GM23338 (cell line): ENCODE measurements at regions not wholly inside any gene's neighbourhood (a gene's known extent, or its start where the extent isn't known, plus 50 kb on each side); places are given as distances from the start of the nearest gene placed in this dataset.

ENCODE experiments used
- ATAC-seq: fragments of 200-7000 bp; cut with Tn5 transposase; 3 replicates; pipeline ENCODE4 v1.9.1; 2020
- DNase-seq: peaks from one replicate; pipeline ENCODE4 v3.0.0-alpha.2; 2015; ENCODE audit warnings: low spot score
- H2AFZ ChIP-seq: fragments of 200-600 bp; sonication (generic); 2 replicates; pipeline ENCODE4 v1.8.0; 2016; ENCODE audit warnings: antibody characterized with exemption, mild to moderate bottlenecking, moderate library complexity
- H3F3A ChIP-seq: fragments of 200-600 bp; sonication (generic); replicated peaks from 2 replicates; pipeline ENCODE4 v1.8.0; 2017; ENCODE audit warnings: antibody characterized with exemption, mixed run types, low read depth
- H3K27ac ChIP-seq: fragments of 200-600 bp; sonication (generic); 2 replicates; pipeline ENCODE4 v1.6.1; 2016; ENCODE audit warnings: low read depth
- H3K27me3 ChIP-seq: fragments of 200-600 bp; sonication (generic); 2 replicates; pipeline ENCODE4 v1.8.0; 2016; ENCODE audit warnings: mild to moderate bottlenecking, mixed run types, moderate library complexity; ENCODE audit not compliant: insufficient read depth
- H3K36me3 ChIP-seq: fragments of 200-600 bp; sonication (generic); 2 replicates; pipeline ENCODE4 v1.8.0; 2016; ENCODE audit warnings: mild to moderate bottlenecking; ENCODE audit not compliant: insufficient read depth
- H3K4me1 ChIP-seq: fragments of 200-600 bp; sonication (generic); 2 replicates; pipeline ENCODE4 v1.8.0; 2016; ENCODE audit warnings: mild to moderate bottlenecking, moderate library complexity; ENCODE audit not compliant: insufficient read depth
- H3K4me2 ChIP-seq: fragments of 200-600 bp; sonication (generic); 2 replicates; pipeline ENCODE4 v1.7.1; 2017; ENCODE audit warnings: mixed run types
- H3K4me3 ChIP-seq: fragments of 200-600 bp; sonication (generic); 2 replicates; pipeline ENCODE4 v1.6.1; 2016; ENCODE audit warnings: mixed run types
- H3K79me2 ChIP-seq: fragments of 200-600 bp; sonication (generic); replicated peaks from 2 replicates; pipeline ENCODE4 v1.8.0; 2017; ENCODE audit warnings: mild to moderate bottlenecking; ENCODE audit not compliant: insufficient read depth
- H3K9me2 ChIP-seq: fragments of 200-600 bp; sonication (generic); 2 replicates; pipeline ENCODE4 v1.8.0; 2017; ENCODE audit not compliant: insufficient read depth
- H4K20me1 ChIP-seq: fragments of 200-600 bp; sonication (generic); replicated peaks from 2 replicates; pipeline ENCODE4 v1.8.0; 2017; ENCODE audit warnings: mild to moderate bottlenecking; ENCODE audit not compliant: insufficient read depth
- H3K27ac Mint-ChIP-seq: 2 replicates; pipeline ENCODE4 v1.8.0; 2020; ENCODE audit warnings: inconsistent platforms, mild to moderate bottlenecking, moderate library complexity, mixed read lengths
- H3K27me3 Mint-ChIP-seq: 3 replicates; pipeline ENCODE4 v1.8.0; 2022; ENCODE audit warnings: low read depth, mild to moderate bottlenecking, moderate library complexity, mixed read lengths, inconsistent platforms; ENCODE audit not compliant: insufficient read depth, poor library complexity
- H3K36me3 Mint-ChIP-seq: 3 replicates; pipeline ENCODE4 v1.8.0; 2021; ENCODE audit warnings: low read depth, mild to moderate bottlenecking, inconsistent platforms, moderate library complexity, mixed read lengths
- H3K4me1 Mint-ChIP-seq: 3 replicates; pipeline ENCODE4 v1.8.0; 2020; ENCODE audit warnings: mild to moderate bottlenecking, inconsistent platforms, mixed read lengths
- H3K4me3 Mint-ChIP-seq: 3 replicates; pipeline ENCODE4 v1.8.0; 2021; ENCODE audit warnings: moderate library complexity, mild to moderate bottlenecking, inconsistent platforms, mixed read lengths
- H3K9me3 Mint-ChIP-seq: 3 replicates; pipeline ENCODE4 v1.8.0; 2020; ENCODE audit warnings: moderate library complexity, mild to moderate bottlenecking, inconsistent platforms, mixed read lengths
- CREB1 ChIP-seq: fragments of 250-450 bp; sonication (Bioruptor Pico); IDR thresholded peaks from 2 replicates; pipeline ENCODE4 v1.5.0; 2020; ENCODE audit warnings: low read depth, mild to moderate bottlenecking, moderate library complexity
- CTCF ChIP-seq, 2 experiments: fragments of 200-600 bp in 1 of 2; sonication (generic) in 1 of 2; conservative IDR thresholded peaks; 2 replicates each; pipeline versions ENCODE4 v1.5.1 to v1.6.1; 2016 to 2017; ENCODE audit warnings: antibody characterized with exemption in 2 of 2, low read depth in 2 of 2, mild to moderate bottlenecking in 2 of 2, moderate library complexity in 1 of 2
- EZH2 ChIP-seq: fragments of 200-600 bp; sonication (generic); IDR thresholded peaks from one replicate; pipeline ENCODE4 v1.8.0; 2017; ENCODE audit warnings: antibody characterized with exemption, mild to moderate bottlenecking, low read depth; ENCODE audit not compliant: unreplicated experiment
- EZH2phosphoT487 ChIP-seq: fragments of 200-600 bp; sonication (generic); IDR thresholded peaks from one replicate; pipeline ENCODE4 v1.8.1; 2018; ENCODE audit warnings: antibody characterized with exemption; ENCODE audit not compliant: unreplicated experiment
- JUNB ChIP-seq: IDR thresholded peaks from one replicate; pipeline ENCODE4 v1.6.1; 2016; ENCODE audit warnings: antibody characterized with exemption; ENCODE audit not compliant: unreplicated experiment
- NANOG ChIP-seq: IDR thresholded peaks from 2 replicates; pipeline ENCODE4 v1.6.1; 2016; ENCODE audit warnings: antibody characterized with exemption, borderline replicate concordance
- POLR2AphosphoS5 ChIP-seq: IDR thresholded peaks from 2 replicates; pipeline ENCODE4 v1.6.1; 2016; ENCODE audit warnings: antibody characterized with exemption, low read depth
- STAT1 ChIP-seq: IDR thresholded peaks from one replicate; pipeline ENCODE4 v1.6.1; 2016; ENCODE audit warnings: antibody characterized with exemption; ENCODE audit not compliant: unreplicated experiment
- ZNF462 ChIP-seq: fragments of 250-450 bp; sonication (Bioruptor Pico); IDR thresholded peaks from 2 replicates; pipeline ENCODE4 v1.5.0; 2020; ENCODE audit warnings: mild to moderate bottlenecking, moderate library complexity

GRCh38 chr3:184647405-184647936 is 64.4 kb downstream of the MAGEF1 start:
- TF ChIP-seq ZNF462 (CRISPR knock-in tag) (no peak), EZH2 (no peak), NANOG (no peak), EZH2phosphoT487 (no peak), POLR2AphosphoS5 (no peak), CREB1 (CRISPR knock-in tag) (no peak), JUNB (no peak)
- no peak for DNase-seq
- no peaks in the 10 kb centered on the region; the same call in 1 of the 2 replicates for H4K20me1 ChIP-seq
- no peak overlapping the region for H3K4me2 ChIP-seq
- H3K36me3 ChIP-seq: no peaks in the 10 kb centered on the region
- Mint-ChIP-seq H3K4me1 (peaks cover 23% of the 10 kb centered on the region), H3K4me3 (no peak overlapping the region), H3K9me3 (no peaks in the 10 kb centered on the region), H3K36me3 (no peaks in the 10 kb centered on the region), H3K27ac (no peak overlapping the region), H3K27me3 (peaks cover 24% of the 10 kb centered on the region)
- no peaks in the 10 kb centered on the region for H3K9me2 ChIP-seq
- H3K4me1 ChIP-seq: no peaks in the 10 kb centered on the region; the same call in 1 of the 2 replicates
- no peaks in the 10 kb centered on the region for H3K79me2 ChIP-seq
- ATAC-seq: no peak
- no peak overlapping the region for H2AFZ ChIP-seq
- H3K27me3 ChIP-seq: no peaks in the 10 kb centered on the region
- no peaks in the 10 kb centered on the region for H3F3A ChIP-seq
- no peak overlapping the region for H3K4me3 ChIP-seq
- no peak overlapping the region for H3K27ac ChIP-seq

GRCh38 chr3:184645336-184645735 is 66.5 kb downstream of the MAGEF1 start:
- DNase-seq: no peak
- no peak overlapping the region for H3K27ac Mint-ChIP-seq
- TF ChIP-seq JUNB (no peak), STAT1 (no peak), CREB1 (CRISPR knock-in tag) (no peak), CTCF (conservative IDR thresholded peaks at IDR 0.05; ENCODE audit: low read depth in 2 of 2) (no peak)

More at GRCh38 chr3:184645336-184645735, 66.5 kb downstream of the MAGEF1 start:
- Histone ChIP-seq H3F3A (no peaks in the 10 kb centered on the region), H3K36me3 (no peaks in the 10 kb centered on the region), H3K4me1 (no peaks in the 10 kb centered on the region; the same call in 1 of the 2 replicates), H3K4me3 (no peak overlapping the region), H4K20me1 (no peaks in the 10 kb centered on the region; the same call in 1 of the 2 replicates), H3K4me2 (no peak overlapping the region), H3K27ac (no peak overlapping the region), H3K79me2 (no peaks in the 10 kb centered on the region), H3K27me3 (no peaks in the 10 kb centered on the region), H2AFZ (no peak overlapping the region), H3K9me2 (0 out of 2 replicates have a peak, but pooled peaks cover 4% of the 10 kb centered on the region)
- peaks cover 23% of the 10 kb centered on the region for H3K4me1 Mint-ChIP-seq
- no peaks in the 10 kb centered on the region for H3K36me3 Mint-ChIP-seq
- H3K9me3 Mint-ChIP-seq: no peaks in the 10 kb centered on the region; the same call in 2 of the 3 replicates
- no peak overlapping the region for H3K4me3 Mint-ChIP-seq
- ATAC-seq: no peak
- peaks cover 22% of the 10 kb centered on the region for H3K27me3 Mint-ChIP-seq
